GM21786 (cell line): ENCODE measurements at regions not wholly inside any gene's neighbourhood (a gene's known extent, or its start where the extent isn't known, plus 50 kb on each side); places are given as distances from the start of the nearest gene placed in this dataset.
"Not testable (repeated sequence)": the region's sequence is repeated elsewhere in the genome, so short reads cannot be mapped to it uniquely, and the experiment has no call there.

Source experiments
- ATAC-seq: cut with Tn5 transposase; IDR thresholded peaks from one replicate; pipeline ENCODE4 v1.9.1; 2021; ENCODE audit not compliant: unreplicated experiment

GRCh38 chr17:71176928-71177443, 943.8 kb upstream of the SOX9 start:
- ATAC-seq = no peak

GRCh38 chr17:71180801-71181385, 939.9 kb upstream of the SOX9 start:
- no peak for ATAC-seq

- no peak for ATAC-seq
Measured at GRCh38 chr17:71183066-71183660, 937.7 kb upstream of the SOX9 start.

DNA sequence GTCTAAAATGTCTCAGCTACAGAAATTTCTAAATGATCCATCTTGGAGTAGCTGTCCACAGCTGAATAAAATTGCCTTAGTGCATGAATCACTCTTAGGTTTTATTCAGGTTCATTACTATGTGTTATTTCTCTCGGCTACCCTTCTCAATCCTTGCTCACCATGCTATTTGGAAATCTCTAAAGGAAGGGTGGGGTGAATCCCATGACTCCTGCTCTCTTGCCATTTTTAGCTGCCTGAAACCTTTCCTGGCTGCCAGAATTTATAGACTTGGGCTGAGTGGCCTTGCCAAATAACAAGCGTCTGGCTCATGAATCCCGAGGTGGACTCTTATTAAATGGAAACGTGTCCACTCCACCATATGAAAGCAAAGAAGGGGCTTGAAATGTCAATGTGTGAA, 936.1 kb upstream of the SOX9 start:
- no peak for ATAC-seq

DNA sequence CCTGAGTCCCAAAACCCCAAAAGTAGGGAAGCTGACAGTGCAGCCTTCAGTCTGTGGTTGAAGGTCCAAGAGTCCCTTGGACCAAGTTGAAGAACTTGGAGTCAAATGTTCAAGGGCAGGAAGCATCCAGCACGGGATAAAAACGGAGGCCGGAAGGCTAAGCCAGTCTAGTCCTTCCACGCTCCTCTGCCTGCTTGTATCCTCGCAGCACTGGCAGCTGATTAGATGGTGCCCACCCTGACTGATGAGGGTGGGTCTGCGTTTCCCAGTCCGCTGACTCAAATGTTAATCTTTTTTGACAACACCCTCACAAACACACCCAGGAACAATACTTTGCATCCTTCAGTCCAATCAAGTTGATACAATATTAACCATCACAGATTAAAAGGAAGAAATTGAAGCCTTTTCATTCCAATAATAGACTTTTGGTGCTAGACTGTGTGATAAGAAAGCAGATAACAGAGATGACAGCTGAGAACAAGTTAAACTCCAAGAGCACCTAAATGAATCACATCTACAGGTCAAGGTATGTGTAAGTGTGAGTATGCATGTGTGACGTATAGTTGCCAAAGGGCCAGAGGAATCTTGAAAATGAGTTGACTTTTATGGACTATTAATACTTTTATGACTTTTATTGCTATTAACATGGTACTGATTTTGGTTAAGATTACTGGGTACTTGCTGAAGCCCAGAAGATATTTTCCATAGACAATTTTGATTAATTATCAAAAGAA, 933.5 kb upstream of the SOX9 start:
- no peak for ATAC-seq

DNA sequence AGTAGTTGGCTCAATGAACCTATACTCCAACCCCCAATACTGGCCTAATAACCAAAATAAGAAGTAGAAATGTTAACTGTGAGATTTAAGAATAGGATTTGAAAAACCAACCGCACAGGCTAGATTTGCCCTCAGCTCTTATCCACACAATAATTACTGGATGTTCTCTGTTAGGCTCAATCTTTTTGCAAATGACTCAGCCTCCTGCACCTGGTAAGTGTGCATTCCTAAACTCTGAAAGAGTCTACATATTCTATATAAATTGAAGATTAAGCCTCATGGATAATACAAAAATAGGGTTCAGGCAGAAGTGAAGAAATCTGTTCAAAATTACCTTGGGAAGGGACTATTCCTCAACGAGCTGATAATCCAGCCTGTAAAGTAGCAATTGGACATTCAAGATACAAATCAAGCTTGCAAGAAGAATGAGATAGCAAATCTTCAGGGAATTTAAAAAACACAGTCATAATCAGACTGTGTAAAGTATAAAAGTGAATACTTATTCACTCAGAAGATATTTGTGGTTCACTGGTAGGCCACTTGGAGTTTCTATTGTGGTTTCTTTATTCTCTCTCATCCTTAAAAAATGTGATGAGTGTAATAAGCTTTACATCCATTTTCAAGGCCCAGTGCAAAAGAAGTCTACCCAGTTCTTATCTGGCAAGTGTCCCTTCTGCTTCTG, 931.9 kb upstream of the SOX9 start:
- ATAC-seq = no peak

DNA sequence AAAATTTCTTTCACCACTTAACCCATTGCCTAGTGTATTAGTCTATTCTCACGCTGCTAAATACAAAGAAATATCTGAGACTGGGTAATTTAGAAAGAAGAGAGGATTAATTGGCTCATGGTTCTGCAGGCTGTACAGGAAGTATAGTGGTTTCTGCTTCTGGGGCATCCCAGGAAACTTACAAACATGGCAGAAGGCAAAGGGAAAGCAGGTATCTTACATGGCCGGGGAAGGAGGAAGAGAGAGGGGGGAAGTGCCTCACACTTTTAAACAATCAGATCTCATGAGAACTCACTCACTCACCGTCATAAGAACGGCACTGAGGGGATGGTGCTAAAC, 931.4 kb upstream of the SOX9 start:
- ATAC-seq = no peak

DNA sequence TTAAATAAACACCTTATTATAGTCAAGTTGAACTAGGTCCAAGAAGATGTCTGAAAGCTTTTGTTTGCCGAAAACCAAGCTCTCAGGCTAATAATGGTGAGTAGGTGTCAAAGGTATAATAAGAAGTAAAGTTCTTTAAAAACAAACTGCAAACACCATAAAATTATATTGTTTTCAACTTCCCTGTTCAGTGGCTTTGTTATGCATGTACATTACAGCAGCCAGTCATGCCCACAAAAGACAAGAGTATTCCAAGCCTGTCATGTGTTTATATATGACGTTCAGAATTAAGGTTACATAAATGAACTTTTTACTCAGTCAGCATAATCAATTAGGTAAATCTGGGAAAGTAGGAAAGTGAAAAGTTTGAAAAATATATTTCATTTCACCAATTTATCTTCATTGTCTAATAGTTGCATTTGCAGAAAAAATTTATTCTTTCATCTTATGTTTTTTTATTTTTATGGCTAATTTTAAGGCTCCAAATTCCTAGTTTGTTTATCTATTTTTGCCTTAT, 928.7 kb upstream of the SOX9 start:
- no peak for ATAC-seq

GRCh38 chr17:71192848-71193247, 928.0 kb upstream of the SOX9 start:
- no peak for ATAC-seq

DNA sequence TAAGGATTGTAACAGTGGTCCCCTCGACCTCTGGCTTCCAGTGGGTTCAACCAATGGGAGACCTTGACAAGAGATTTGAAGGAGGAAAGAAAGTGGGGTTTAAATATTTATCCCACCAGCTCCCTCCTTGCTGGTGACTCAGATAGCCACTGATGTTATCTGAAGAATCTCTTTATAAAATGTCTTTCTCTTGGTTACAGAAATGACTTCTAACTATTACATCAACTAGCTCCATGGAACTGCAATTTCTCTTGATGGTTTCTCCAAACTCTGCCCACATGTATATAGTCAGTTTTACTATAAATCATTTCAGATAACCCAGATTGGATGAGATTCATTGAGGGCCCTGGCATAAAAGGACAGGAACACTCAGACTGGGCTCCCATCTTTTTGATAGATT, 920.2 kb upstream of the SOX9 start:
- no peak for ATAC-seq

DNA sequence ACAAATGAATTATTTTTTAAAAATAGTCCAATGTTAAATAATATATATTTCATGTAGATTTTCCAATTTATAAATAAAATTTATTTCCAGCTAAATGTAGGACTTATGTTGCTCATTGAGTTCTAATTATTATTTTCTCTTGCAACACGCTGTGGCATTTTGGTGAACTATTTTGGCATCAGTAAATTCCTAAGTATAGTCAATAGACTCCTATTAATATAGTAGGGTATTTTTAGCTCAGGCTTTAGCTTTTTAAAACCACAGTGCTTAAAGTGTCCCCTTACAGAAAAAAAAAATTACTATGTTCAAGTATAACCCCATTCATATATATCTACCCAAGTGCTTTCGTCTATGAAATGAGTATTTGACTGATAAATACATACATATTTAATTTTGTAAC, 919.2 kb upstream of the SOX9 start:
- no peak for ATAC-seq

- ATAC-seq = no peak
Measured at GRCh38 chr17:71202449-71202848, 918.4 kb upstream of the SOX9 start.

DNA sequence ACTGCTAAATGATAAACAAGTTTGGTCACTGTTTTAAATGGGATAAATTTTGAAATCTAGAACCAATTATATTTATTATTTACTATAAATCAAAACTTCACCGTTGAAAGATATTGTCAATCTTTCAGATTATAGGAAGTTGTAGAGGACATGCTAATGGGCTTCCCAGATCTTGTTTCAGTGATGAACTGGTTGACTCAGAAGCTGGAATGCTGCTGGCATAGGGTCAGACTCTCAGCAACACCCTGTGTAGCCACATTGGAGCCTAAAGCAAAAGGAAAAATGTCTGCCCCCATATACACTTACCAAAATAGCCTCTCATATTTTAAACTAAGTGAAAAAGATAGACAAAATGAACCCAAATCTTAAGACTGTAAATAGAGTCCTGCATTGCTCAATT, 916.9 kb upstream of the SOX9 start:
- ATAC-seq = no peak

GRCh38 chr17:71205951-71206350, 914.9 kb upstream of the SOX9 start:
- ATAC-seq = not testable (repeated sequence)

DNA sequence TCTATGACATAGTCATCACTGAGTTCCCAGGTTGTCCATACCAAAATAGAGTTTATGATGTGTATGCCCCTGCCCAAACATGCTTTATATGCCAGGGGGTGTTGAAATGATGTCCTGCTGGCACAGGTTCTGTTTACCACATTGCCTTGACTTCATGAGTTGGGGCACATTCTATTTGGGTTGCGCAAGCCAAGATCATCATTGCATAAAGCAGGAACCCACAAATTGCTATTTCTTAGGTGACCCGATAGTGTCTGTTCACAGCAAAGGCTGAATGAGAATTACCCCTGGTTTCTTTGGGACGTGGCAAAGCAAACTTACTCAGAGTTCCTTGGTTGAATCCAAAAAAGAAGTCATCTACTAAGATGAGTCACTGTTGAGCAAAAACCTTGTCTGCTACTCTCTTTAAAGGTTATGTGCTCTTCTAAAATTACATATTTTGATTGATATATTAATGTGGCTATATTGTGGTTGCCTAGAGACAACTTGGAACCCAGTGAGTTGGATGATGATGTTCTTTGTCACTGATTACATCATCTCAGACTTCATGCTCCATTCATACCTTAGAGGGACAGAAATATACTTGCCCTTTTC, 912.6 kb upstream of the SOX9 start:
- no peak for ATAC-seq

DNA sequence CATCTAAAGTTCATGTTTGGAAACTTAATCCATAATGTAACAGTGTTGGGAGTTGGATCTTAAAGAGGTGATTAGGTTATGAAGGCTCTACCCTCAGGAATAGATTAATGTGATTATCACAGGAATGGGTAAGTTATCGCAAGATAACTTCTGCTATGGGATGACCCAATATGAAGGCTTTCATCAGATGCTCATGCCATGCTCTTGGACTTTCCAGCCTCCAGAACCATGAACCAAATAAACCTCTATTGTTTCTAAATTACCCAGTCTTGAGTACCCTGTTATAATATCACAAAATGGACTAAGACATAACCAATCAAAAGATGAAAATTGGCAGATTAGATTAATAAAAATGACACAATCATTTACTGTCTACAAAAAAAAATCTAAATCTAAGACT, 906.9 kb upstream of the SOX9 start:
- ATAC-seq = no peak

DNA sequence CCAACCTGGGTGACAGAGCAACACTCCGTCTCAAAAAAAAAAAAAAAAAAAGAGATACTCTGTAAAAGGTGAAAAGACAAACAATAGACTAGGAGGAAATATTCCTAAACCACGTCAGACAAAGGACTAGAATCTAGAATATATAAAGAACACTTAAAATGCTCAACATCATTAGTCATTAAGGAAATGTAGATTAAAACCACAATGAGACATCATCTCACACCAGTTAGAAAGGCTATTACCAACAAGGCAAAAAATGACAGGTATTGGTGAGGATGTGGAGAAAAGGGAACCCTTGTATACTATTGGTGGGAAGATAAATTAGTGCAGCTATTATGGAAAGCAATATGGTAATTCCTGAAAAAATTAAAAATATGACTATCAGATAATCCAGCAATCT, 903.1 kb upstream of the SOX9 start:
- ATAC-seq = no peak

DNA sequence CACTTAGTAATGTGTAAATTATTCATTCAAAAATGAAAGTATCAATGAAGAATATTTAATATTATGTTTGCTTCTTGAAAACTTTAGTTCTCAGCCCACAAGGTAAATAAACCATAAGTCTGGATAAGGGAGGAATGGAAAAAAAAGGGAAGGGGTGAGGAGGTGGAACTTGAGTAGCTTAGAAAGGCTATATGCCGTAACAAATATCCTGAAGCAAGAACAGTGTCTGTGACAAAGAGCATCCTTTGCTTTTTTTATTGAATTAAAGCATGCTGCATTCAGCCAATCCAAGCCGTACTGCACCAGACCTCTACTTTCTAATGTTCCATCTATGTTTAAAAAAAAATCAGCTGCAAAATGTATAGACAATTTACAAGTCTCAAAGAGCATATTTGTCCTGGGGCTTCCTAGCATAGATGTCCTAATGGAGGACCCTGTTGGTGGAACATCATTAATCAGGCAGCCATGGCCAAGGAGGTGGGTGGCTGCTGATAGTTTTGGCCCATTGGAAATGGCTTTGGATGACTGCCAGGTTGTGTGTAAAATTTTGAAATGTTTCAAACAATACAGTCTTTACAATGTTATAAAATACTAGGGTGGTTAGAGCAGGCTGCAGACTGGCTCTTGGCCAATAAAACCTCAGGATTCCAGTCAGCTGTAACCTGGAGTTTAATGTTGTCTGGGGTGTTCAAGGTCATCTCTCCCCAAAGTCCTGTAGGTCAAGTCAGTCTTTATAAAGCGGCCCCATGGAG, 895.8 kb upstream of the SOX9 start:
- ATAC-seq = no peak

DNA sequence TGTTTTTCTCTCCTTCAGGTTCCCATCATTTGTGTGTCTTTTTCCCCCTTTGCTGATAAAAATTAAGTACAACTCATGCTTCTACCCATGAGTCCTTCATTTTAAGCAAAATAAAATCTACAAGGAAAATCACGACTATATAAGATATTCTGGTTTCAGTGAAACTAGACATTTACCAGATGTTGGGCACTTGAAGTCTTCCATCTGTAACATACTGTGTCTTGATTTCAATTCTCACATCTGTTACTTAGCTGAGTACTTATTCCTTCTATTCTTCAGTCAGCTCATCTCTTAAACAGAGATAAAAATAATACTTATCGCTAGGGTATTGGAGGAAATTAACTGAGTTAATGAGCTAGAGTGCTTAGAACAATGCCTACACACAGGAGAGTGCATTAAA, 893.0 kb upstream of the SOX9 start:
- ATAC-seq = no peak

DNA sequence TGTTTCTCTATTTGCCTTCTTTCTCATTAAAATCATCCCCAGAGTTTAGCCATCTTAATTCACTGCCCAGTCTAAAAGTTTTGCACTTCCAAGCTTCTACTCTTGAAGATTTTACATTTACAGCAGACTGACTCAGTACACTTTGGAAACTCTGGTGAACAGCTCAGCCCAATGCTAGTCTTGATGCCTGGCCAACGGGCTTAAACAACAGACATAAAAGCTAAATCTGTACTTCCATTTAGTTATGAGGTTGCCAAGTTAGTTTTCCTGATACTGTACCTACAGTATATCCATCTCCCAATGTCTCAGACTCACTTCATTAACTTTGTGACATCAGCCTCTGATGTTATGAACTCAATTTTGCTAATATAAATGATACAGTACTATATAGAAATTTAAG, 891.8 kb upstream of the SOX9 start:
- ATAC-seq = no peak
